Neuronal stem cell (in vitro differentiated cells): ENCODE measurements at regions not wholly inside any gene's neighbourhood (a gene's known extent, or its start where the extent isn't known, plus 50 kb on each side); places are given as distances from the start of the nearest gene placed in this dataset.

Experiments
- DNase-seq: peaks from one replicate; pipeline ENCODE4 v3.0.0-alpha.2; 2013; ENCODE audit warnings: low spot score
- H2AFZ ChIP-seq: one replicate; pipeline ENCODE4 v1.6.1; 2013; ENCODE audit warnings: mild to moderate bottlenecking, low read length, inconsistent platforms
- H2AK5ac ChIP-seq: 2 replicates; pipeline ENCODE4 v1.6.1; 2013; ENCODE audit warnings: low read depth, mild to moderate bottlenecking, inconsistent platforms, low read length, moderate library complexity, mixed read lengths
- H2BK120ac ChIP-seq: 2 replicates; pipeline ENCODE4 v1.6.1; 2013; ENCODE audit warnings: low read depth, mild to moderate bottlenecking, inconsistent platforms, low read length, moderate library complexity, mixed read lengths
- H2BK12ac ChIP-seq: one replicate; pipeline ENCODE4 v1.6.1; 2013; ENCODE audit warnings: low read length, inconsistent platforms
- H2BK15ac ChIP-seq: 2 replicates; pipeline ENCODE4 v1.6.1; 2013; ENCODE audit warnings: mild to moderate bottlenecking, low read length, inconsistent platforms, mixed read lengths
- H2BK5ac ChIP-seq: one replicate; pipeline ENCODE4 v1.6.1; 2013; ENCODE audit warnings: inconsistent platforms, mild to moderate bottlenecking, low read length, moderate library complexity
- H3K14ac ChIP-seq: one replicate; pipeline ENCODE4 v1.6.1; 2013; ENCODE audit warnings: low read length, inconsistent platforms
- H3K18ac ChIP-seq: 2 replicates; pipeline ENCODE4 v1.6.1; 2013; ENCODE audit warnings: low read length, inconsistent platforms
- H3K23ac ChIP-seq: 2 replicates; pipeline ENCODE4 v1.6.1; 2013; ENCODE audit warnings: low read depth, mild to moderate bottlenecking, mixed read lengths, low read length, inconsistent platforms; ENCODE audit not compliant: poor library complexity
- H3K27ac ChIP-seq: replicated peaks from 3 replicates; pipeline ENCODE4 v1.5.1; 2013; ENCODE audit warnings: low read length, inconsistent platforms
- H3K27me3 ChIP-seq, 3 experiments: 2 replicates each; pipeline ENCODE4 v1.6.1; 2013; ENCODE audit warnings: low read length in 3 of 3, mild to moderate bottlenecking in 2 of 3, inconsistent platforms in 1 of 3, low read depth in 1 of 3, mixed read lengths in 1 of 3, moderate library complexity in 1 of 3; ENCODE audit not compliant: control insufficient read depth in 3 of 3, insufficient read depth in 3 of 3
- H3K36me3 ChIP-seq, 2 donors: replicated peaks in 1 of 2; 2 replicates each; pipeline ENCODE4 v1.6.1; 2013; ENCODE audit warnings: low read length in 2 of 2; ENCODE audit not compliant: control insufficient read depth in 2 of 2, insufficient read depth in 2 of 2
- H3K4ac ChIP-seq: 2 replicates; pipeline ENCODE4 v1.6.1; 2013; ENCODE audit warnings: inconsistent platforms, mild to moderate bottlenecking, low read length, moderate library complexity
- H3K4me1 ChIP-seq, 2 donors: 1 replicate in 1 of 2; 2 replicates in 1 of 2; pipeline ENCODE4 v1.6.1; 2013; ENCODE audit warnings: low read length in 2 of 2, low read depth in 1 of 2; ENCODE audit not compliant: control insufficient read depth in 2 of 2, insufficient read depth in 1 of 2
- H3K4me2 ChIP-seq: one replicate; pipeline ENCODE4 v1.6.1; 2013; ENCODE audit warnings: mild to moderate bottlenecking, low read length, inconsistent platforms; ENCODE audit not compliant: insufficient read depth, poor library complexity, severe bottlenecking
- H3K4me3 ChIP-seq, 2 donors: 2 replicates each; pipeline ENCODE4 v1.5.1; 2013; ENCODE audit warnings: low read length in 2 of 2, mild to moderate bottlenecking in 2 of 2, inconsistent platforms in 1 of 2, moderate library complexity in 1 of 2
- H3K79me1 ChIP-seq: one replicate; pipeline ENCODE4 v1.6.1; 2013; ENCODE audit warnings: low read depth, mild to moderate bottlenecking, inconsistent platforms, low read length, moderate library complexity
- H3K9ac ChIP-seq: one replicate; pipeline ENCODE4 v1.6.1; 2013; ENCODE audit warnings: mild to moderate bottlenecking, low read depth, low read length, inconsistent platforms; ENCODE audit not compliant: poor library complexity
- H3K9me3 ChIP-seq, 2 donors: replicated peaks in 1 of 2; 2 replicates each; pipeline versions ENCODE3 to v1.6.1; 2013; ENCODE audit warnings: low read length in 2 of 2, mild to moderate bottlenecking in 2 of 2, inconsistent platforms in 1 of 2, low read depth in 1 of 2, mixed read lengths in 1 of 2, moderate library complexity in 1 of 2; ENCODE audit not compliant: control insufficient read depth in 2 of 2, insufficient read depth in 1 of 2
- H4K8ac ChIP-seq: one replicate; pipeline ENCODE4 v1.6.1; 2013; ENCODE audit warnings: low read depth, mild to moderate bottlenecking, inconsistent platforms, low read length, moderate library complexity
- H4K91ac ChIP-seq: one replicate; pipeline ENCODE4 v1.6.1; 2013; ENCODE audit warnings: low read length, low read depth, mild to moderate bottlenecking, inconsistent platforms; ENCODE audit not compliant: poor library complexity
- WGBS, 2 donors: extraction: QIAGEN DNeasy Blood & Tissue Kit; methylation state at CpG; one replicate each; pipeline ENCODE4 v1.1.7; 2013; ENCODE audit warnings: missing lambda C conversion rate in 2 of 2, mixed read lengths in 1 of 2; ENCODE audit not compliant: insufficient read length in 2 of 2, insufficient replicate concordance in 1 of 2; ENCODE audit errors: extremely low coverage in 2 of 2; 5-methylcytosine and 5-hydroxymethylcytosine counted together

DNA sequence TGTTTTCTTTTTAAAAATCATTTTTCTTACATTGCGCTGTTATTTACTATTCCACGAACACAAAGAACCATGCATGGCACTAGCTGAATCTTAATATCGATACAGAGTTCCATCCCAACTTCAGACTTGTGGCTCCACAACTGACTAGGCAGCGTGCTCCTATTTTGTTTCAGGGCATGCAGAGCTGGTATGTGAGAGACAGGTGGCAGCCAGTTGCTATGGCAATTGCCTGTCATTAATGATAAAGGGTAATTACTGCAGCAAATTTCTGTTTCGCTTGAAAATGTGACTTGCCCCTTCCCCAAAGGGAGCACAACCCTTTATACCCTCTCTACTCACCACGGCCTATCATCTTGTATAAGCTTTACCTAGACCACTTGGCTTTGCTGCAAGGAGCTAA lies 113.1 kb upstream of the G2E3 start:
- Histone ChIP-seq H2BK12ac (no peak overlapping the region), H3K79me1 (no peaks in the 10 kb centered on the region), H3K14ac (no peak overlapping the region), H3K4me2 (no peak overlapping the region), H3K9me3 (no peaks in the 10 kb centered on the region), H3K27me3 (peaks cover 0 to 9% (median 0%) of the 10 kb centered on the region in 3 experiments), H3K27ac (no peak overlapping the region), H2BK5ac (no peak overlapping the region), H2AFZ (no peak overlapping the region), H2AK5ac (no peak overlapping the region), H2BK120ac (no peak overlapping the region), H3K18ac (no peak overlapping the region), H4K8ac (no peak overlapping the region), H4K91ac (no peak overlapping the region), H3K36me3 (no peaks in the 10 kb centered on the region), H3K9ac (no peak overlapping the region), H2BK15ac (no peak overlapping the region), H3K23ac (no peak overlapping the region), H3K4me1 (peaks cover 4 to 9% of the 10 kb centered on the region in 2 donors), H3K4ac (no peak overlapping the region), H3K4me3 (no peak overlapping the region)
- no CpG with 5 or more reads among the region's 6 CpGs for WGBS, 2 donors
- no peak for DNase-seq

DNA sequence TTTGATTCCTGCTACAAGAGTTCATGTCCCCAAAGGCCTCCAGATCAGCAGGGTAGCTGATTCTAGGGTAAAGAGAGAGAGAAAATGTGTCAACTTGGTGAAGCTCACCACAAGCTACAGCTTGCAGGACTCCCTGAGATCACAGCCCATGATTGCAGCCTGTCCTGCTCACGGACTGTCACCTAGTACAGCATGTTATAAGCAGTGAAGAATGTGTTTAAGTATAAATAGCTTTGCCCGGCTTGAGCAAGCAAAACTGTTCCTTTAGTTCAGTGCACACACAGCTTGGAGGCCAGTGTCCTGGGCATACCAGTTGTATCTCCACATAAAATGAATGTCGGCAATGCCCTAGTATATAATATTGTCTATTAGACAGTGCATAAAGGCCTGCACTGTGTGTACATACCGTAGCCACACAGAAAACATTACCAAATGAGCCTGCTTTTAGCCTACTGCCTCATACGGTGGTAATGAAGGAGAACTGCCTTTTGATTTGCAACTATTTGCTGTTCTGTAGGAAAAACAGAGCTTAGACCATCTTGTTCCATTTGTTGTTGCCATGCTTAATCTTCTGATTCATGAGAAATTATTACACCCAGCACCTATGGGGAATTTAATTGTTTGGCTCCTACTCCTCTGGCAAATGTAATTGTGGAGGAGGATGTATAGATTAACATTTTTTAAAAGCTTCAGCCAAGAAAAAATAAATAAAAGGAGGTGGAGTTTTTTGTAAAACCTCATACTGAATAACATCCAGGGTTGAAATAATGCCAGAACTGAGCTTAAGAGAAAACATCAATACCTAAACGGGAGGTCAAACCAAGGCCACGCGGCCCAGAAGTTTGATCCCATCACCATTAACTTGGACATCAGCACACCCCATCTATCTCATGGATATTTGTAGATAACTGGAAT lies 108.1 kb upstream of the G2E3 start:
- no peak for DNase-seq
- no peaks in the 10 kb centered on the region for H3K36me3 ChIP-seq
- H3K27me3 ChIP-seq = peaks cover 0 to 9% (median 0%) of the 10 kb centered on the region in 3 experiments
- no peak overlapping the region for H3K27ac ChIP-seq
- no peak overlapping the region for H3K23ac ChIP-seq
- H2BK12ac ChIP-seq = no peak overlapping the region
- no peaks in the 10 kb centered on the region for H3K9me3 ChIP-seq
- H2BK5ac ChIP-seq = no peak overlapping the region
- H3K4ac ChIP-seq = no peak overlapping the region
- no peak overlapping the region for H3K4me2 ChIP-seq
- peaks cover 0 to 7% of the 10 kb centered on the region in 2 donors for H3K4me1 ChIP-seq
- no peak overlapping the region for H4K8ac ChIP-seq
- no peak overlapping the region for H2AFZ ChIP-seq
- H2BK120ac ChIP-seq = no peak overlapping the region
- no peak overlapping the region for H3K14ac ChIP-seq
- H3K18ac ChIP-seq = no peak overlapping the region
- H3K4me3 ChIP-seq = no peak overlapping the region
- H4K91ac ChIP-seq = no peak overlapping the region
- no peak overlapping the region for H2BK15ac ChIP-seq
- H3K79me1 ChIP-seq = no peaks in the 10 kb centered on the region
- H3K9ac ChIP-seq = no peak overlapping the region
- H2AK5ac ChIP-seq = no peak overlapping the region
- WGBS, 2 donors = no CpG with 5 or more reads among the region's 8 CpGs

DNA sequence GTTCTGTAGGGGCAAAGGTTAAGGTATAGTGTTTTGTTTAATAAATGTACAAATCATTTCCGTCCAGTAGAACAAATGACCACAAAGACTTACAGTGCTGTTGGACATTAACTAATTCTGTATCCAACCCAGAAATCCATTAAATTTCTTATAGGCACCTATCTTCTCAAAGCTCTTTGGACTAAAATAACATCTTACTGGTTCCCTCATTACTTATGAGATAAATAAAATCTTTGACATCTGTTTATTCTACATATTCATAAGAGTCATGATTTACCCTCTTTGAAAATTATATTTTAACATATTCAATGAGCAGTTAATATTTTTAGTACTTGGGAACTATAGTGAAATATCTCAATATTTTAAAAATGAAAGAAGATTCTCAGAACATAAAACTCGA lies 102.7 kb upstream of the G2E3 start:
- Histone ChIP-seq H2BK5ac (no peak overlapping the region), H3K9ac (no peak overlapping the region), H2BK15ac (no peak overlapping the region), H4K8ac (no peak overlapping the region), H3K9me3 (no peaks in the 10 kb centered on the region), H3K36me3 (no peaks in the 10 kb centered on the region), H2AFZ (no peak overlapping the region), H3K18ac (no peak overlapping the region), H3K14ac (no peak overlapping the region), H2AK5ac (no peak overlapping the region), H3K23ac (no peak overlapping the region), H3K79me1 (no peaks in the 10 kb centered on the region), H2BK12ac (no peak overlapping the region), H3K27ac (no peak overlapping the region), H2BK120ac (no peak overlapping the region), H3K4me3 (no peak overlapping the region), H3K27me3 (no peaks in the 10 kb centered on the region), H3K4ac (no peak overlapping the region), H3K4me1 (peaks cover 0 to 3% of the 10 kb centered on the region in 2 donors), H3K4me2 (no peak overlapping the region), H4K91ac (no peak overlapping the region)
- DNase-seq = no peak
- no CpG with 5 or more reads among the region's 2 CpGs for WGBS, 2 donors

- Histone ChIP-seq H2AK5ac (no peak overlapping the region), H2BK15ac (no peak overlapping the region), H3K9ac (no peak overlapping the region), H2BK5ac (no peak overlapping the region), H3K14ac (no peak overlapping the region), H4K8ac (no peak overlapping the region), H3K4me1 (peaks cover 0 to 3% of the 10 kb centered on the region in 2 donors), H3K23ac (no peak overlapping the region), H3K4me2 (no peak overlapping the region), H3K4me3 (no peak overlapping the region), H3K9me3 (no peaks in the 10 kb centered on the region), H2AFZ (no peak overlapping the region), H3K27ac (no peak overlapping the region), H3K18ac (no peak overlapping the region), H2BK12ac (no peak overlapping the region), H3K79me1 (no peaks in the 10 kb centered on the region), H2BK120ac (no peak overlapping the region), H3K27me3 (peaks cover 0 to 4% (median 0%) of the 10 kb centered on the region in 3 experiments), H4K91ac (no peak overlapping the region), H3K4ac (no peak overlapping the region), H3K36me3 (no peaks in the 10 kb centered on the region)
- no CpG with 5 or more reads among the region's 3 CpGs for WGBS, 2 donors
- no peak for DNase-seq
Measured at GRCh38 chr14:30462358-30462757, 96.6 kb upstream of the G2E3 start.
